ENCODE measurements at regions not wholly inside any gene's neighbourhood (a gene's known extent, or its start where the extent isn't known, plus 50 kb on each side); places are given as distances from the start of the nearest gene placed in this dataset.
"Not testable (repeated sequence)": the region's sequence is repeated elsewhere in the genome, so short reads cannot be mapped to it uniquely, and the experiment has no call there.

DNA sequence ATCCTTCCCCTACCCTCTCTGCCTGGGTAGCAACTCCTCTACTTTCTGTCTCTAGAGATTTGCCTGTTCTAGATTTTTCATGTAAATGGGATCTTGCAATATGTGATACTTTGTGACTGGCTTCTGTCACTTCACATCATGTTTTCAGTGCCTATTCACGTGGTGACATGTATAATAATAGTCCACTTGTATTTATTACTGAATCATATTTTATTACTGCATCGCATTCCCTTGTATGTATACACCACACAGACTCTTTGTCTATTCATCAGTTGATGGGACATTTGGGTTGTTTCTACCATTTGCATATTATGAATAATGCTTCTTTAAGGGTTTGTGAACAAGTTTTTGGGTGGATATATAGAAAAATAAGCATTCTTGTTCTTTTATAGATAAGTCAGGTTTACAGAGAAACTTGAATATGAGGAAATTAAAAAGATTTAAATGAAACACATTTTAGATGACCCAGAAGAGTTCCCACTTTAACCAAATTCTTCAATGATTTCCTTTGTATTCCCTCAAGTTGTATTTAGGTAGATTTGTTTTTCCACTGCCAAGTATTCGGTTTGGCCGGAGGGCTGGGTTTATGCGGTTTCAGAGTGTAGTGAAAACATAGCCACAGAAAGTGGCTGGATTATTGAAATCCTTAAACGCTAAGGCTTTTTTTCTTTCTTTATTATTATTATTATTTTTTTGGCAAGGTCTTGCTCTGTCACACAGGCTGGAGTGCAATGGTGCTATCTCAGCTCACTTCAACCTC, 178.7 kb upstream of the TMTC1 start:
- no peak for DNase-seq (ENCODE audit: low spot score)

DNA sequence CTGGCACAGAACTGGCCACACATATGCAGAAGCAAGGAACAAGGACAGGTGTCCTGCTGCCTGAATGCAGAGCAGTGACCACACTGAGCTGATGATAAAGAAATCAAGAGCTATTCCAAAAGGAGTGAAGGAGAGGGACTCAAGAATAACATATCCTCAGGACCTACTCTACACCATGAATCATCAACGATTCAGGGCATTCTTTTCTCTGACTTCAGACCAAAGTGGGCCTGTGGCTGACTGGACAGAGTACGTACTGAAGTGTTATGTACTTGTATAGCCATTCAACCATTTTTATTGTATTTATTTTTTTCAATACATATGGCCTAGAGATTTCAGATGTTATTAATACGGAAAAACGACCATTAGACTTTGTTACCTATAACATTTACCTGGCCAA, 177.5 kb upstream of the TMTC1 start:
- no peak for DNase-seq (ENCODE audit: low spot score)

DNA sequence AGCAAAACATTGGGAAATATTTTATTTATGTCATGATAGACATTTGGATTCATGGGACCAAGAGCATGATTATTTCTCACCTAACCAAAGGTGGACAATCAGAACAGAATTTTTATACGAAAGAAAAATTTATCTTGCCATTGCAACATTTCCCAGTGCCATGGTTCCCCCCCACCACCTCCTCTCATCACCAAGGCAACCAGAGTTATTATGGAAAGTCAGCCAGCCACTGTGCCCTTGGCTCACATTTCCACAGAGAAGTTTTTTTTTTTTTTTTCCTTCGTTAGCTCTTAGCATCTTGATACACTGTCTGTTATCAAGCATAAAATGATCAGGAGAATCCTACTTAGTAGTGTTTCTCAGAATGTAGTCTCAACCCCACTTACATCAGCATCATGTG, 176.4 kb upstream of the TMTC1 start:
- no peak for DNase-seq (ENCODE audit: low spot score)

DNA sequence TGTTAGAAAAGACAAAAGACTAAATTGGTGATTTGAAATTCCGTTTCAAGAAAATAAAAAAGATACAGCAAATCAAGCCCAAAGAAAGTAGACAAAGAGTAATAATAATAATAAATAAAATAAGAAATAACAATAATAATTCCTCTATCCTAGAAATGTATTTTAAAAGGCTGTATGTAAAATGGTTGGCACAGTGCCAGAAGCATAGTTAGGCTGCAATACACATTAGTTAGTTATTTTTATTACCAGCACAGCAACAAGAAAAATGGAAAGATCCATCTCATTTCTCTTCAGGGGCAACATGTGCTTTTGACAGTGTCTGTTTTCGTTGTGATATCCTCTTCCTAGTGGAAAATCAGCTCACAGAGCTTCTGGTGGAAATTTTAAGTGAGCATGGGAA, 174.1 kb upstream of the TMTC1 start:
- DNase-seq (ENCODE audit: low spot score) = peak; percentile 16

DNA sequence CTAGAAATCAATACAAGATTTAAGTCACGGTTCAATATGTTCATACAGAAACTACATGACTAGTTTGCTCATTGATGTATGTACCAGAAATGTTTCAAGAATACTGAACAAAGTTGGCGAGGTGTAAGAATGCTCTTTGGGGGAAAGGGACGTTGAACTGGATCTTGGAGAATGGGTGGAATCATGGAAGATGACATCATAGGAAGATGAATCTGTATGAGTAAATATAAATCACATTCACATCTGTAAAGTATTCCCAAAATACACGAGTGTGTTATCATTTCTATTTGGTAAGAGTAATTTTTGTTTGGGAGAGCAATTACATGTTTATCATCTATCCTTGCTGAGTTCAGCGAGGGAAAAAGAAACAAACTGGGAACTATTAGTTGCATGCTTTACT, 162.2 kb upstream of the TMTC1 start:
- DNase-seq (ENCODE audit: low spot score) = no peak

DNA sequence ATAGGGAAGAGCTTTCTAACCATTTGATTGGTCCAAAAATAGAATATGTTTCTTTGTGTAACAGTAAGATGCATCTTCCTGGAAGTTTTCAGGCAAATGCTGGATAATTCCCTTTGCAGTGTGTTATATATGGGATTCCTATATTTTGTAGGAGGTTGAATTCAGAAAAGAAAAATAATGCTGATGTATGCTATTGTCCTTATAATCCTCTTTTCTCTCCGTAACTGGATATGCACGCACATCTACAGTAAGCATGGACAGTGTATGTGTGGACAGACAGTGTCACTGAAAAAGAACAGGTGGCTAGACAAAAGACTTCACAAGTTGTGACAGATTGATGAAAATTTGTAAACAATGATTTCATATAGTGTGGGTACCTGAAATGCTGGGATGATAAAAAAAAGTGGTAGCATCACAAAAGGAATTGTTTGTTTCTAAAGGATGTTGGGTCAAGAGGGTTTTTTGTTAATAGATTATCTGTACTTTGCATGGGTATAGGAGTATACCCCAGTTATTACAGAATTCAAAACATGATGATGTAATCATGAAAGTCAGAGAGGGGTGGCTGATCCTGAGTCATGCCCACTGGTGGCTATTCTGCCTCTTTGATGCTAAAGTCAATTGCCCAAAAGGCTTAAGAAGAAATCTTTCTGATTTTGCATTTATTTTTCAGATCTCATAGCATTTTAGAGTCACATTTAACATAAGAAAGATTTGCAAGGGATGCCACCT, 160.7 kb upstream of the TMTC1 start:
- no peak for DNase-seq (ENCODE audit: low spot score)

DNA sequence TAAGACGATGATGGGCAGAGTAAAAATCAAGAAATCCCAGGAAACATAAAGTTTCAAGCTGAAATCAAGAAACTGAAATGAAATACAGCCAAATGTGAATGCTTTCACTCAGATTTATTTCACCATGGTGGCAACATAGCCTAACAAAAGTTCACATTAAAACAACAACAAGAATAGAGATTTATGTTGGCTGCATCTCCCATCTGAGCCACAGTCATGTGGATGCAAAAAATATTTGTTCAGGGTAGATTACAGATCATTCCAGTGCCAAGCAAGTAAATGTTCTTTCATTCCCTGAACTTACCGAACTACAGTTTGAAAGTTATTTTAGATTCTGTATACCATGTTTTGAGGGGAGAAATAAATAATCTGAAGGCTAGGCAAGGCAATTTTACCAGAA, 159.9 kb upstream of the TMTC1 start:
- no peak for DNase-seq (ENCODE audit: low spot score)

DNA sequence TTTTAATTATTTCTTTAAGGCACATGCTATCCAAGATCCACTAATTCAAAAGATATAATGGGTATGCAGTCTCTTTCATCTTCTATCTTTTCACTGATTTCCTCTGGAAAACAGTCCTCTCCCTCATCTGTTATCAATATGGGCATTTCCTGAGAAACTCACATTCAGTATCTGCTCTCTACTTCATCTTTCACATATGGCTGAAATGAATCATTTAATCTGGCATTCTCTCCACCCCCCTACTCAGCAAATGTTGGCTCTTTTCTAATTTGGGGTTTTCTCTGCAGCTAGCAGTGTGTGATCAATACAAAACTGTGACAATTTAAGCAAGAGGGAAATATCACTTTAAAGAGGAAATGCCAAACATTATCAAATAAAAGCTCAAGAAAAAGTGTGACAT, 157.1 kb upstream of the TMTC1 start:
- no peak for DNase-seq (ENCODE audit: low spot score)

DNA sequence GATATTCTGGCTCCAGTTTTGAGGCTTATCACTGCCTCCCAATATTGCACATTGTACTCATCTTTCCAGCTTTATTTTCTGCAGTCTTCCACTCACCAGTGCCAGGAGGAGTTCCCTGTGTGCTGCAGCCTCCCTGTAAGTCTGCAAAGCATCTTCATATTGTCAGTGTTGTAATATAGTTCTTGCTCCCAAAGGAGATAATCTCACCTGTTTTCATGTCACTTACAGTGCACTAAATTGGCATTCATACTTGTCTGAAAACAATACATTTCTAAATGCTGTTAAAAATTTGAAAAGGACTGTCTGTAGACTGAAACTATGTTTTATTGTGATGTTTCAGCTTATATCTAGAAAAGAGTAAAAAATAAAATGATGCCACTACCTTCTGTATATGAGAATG, 146.8 kb upstream of the TMTC1 start:
- no peak for DNase-seq (ENCODE audit: low spot score)

DNA sequence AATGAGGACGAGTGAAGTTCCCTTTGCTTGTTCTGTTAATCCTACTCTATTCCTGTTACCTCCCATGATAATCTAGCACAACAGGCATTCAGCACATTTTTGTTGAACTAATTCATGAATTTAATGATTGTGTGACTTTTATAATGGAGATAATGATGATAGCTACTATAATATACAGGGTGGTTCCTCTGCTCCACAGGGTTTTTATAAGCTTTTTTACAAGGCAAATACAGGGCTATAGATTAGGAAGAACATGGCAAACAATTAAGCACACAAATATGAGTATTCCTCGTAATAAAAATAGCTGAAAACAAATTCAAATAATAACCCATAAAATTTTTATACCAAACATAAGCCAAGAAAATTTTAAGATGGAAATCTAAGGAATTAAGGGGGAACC, 145.6 kb upstream of the TMTC1 start:
- DNase-seq (ENCODE audit: low spot score) = no peak

DNA sequence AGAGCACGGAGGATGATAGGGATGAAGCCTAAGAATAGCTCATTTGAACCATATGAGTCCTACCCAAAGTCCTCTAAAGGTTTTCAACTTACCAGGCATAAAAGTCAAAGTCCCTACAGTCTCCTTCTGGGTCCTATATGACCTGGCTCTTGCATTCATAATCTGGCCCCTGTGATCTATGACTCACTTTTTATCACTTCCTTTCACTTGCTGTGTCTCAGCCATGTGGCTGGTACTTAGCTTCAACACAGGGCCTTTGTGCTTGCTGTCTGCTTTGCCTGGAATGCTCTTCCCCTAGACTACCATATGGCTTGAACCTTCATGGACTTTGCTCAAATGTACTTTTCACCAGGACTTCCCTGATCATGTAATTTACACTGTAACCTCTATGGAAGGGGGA, 137.6 kb upstream of the TMTC1 start:
- DNase-seq (ENCODE audit: low spot score) = peak; percentile 56

DNA sequence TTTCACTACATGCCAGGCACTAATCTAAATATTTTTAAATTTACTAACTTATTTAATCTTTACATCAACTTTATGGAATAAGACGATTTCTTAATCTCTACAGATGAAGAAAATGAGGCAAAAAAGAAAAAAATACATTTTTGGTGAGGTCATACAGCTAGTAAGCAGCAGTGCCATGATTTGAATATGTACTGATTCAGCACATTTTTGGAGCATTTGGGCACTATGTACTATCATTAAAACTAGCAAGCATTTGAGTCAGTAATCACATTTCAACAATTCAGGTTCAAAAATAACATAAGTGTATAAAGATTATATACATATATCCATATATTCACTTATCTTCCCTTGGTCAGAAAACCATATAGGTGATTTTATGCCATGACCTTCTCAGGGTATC, 124.4 kb upstream of the TMTC1 start:
- DNase-seq (ENCODE audit: low spot score) = no peak

DNA sequence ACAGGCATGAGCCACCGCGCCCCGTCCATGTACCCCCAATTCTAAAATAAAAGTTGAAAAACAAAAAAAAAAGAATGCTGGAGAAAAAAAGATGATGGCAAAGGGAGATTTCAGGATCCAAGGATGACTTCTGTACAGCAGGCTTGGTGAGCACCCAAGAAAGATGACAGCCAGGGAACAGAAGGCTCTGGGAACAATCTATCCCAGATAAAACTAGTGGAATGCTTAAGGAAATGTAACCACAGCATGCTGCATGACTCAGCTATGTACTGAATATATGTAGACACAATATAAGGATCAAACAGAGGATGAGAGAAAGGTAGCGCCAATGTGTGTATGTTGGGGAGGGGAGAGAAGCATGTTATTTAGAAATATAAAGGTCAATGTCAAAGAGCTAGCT, 123.7 kb upstream of the TMTC1 start:
- DNase-seq (ENCODE audit: low spot score) = no peak

DNA sequence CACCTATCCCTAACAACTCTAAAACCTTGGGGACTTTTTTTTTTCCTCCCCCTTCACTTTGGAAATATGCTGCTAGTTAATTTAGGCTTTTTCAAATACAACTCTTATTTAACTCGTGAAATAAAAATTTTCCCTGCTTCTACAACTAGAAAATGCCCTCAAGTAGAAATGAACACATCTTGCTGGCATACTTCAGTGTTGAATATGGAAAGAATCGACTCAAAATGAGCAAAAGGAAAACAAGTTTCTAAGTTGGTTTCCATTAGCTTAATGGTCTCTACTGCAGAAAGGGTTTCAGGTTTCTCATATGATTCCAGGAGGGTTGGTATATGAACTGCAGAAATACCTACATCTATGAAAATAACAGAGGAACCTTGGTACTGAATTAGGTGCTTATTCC, 118.3 kb upstream of the TMTC1 start:
- no peak for DNase-seq (ENCODE audit: low spot score)

DNA sequence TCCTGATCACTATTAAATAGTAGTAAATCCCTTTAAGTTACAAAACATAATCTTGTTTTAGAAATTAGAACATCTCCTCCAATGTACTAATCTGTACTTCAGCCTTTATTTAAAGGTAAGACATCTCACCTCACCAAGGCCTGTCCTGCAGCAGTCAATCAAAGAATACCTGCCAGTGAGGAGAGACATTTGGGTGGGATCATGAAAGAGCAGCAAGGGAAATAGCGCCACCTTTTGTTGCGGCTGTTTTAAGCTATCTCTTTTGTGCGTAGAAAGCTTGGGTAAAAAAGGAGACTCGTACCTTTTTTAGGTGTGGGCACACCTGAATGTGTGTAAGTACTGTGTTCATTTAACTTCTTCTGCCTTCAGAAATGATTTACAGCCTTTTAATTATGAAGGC, 117.8 kb upstream of the TMTC1 start:
- DNase-seq (ENCODE audit: low spot score) = no peak

DNA sequence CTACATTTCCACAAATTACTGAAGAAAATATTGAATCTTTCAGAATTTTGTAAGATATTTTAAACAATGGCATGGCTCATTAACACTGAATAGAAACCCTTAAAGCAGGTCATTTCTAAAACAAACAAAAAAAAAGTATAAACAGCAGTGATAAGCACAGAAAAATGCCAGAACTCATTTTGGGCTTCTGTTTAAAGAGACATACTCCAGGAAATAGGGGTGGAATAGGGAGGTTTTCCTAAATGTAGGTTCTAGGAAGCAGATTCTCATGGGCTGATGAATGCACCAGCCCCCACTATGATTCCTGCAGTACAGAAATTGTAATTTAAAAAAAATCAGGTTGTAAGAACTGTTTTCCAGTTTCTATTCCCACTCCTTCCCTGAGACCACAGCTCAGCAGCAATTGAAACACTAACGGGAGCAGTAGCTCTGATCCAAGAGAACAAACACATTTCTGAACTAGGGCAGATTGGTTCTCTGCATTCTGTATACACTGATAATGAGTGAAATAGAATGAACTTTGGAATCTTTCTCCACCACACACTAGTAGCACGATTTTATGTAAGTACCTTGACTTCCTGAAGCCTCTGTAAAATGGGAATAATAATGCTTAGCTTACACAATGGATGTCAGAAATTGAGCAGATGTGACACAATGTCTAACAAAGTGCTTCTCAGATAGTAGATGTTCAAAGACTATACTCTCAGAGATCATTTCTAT, 115.6 kb upstream of the TMTC1 start:
- DNase-seq (ENCODE audit: low spot score) = no peak

DNA sequence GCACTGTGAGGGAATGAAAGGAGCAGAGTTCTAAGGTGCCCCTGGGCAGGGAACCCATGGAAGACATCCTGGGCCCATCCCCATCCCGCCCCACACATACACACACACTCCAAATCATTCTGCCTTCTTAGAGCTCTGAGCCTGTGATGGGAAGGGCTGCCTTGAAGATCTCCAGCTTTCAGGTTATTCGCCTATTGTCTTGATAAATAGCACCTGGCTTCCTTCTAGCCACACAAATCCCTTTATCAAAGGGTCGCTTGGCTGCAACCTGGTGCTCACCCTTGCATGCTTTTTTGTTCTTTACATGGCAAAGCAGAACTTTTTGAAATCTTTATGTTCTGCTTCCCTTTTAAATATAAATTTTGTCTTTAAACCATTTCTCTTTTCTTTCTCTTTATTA, 112.2 kb upstream of the TMTC1 start:
- no peak for DNase-seq (ENCODE audit: low spot score)

DNA sequence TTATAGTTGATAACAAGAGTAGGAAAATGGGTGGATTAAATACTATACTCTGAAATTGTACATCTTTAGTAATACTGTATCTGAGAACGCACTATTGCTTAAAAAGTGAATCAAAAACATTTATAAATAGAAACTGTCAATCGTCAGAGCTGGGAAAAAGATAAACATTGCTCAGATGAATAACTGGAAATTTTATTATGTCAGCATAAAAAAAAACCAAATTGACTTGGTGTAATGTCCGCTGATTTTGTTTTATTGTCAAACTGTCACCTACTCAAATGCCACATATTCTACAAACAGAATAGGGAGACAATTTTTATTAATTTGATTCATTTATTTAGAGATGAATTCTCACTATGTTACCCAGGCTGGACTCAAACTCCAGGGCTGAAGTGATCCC, 109.3 kb upstream of the TMTC1 start:
- DNase-seq (ENCODE audit: low spot score) = no peak

DNA sequence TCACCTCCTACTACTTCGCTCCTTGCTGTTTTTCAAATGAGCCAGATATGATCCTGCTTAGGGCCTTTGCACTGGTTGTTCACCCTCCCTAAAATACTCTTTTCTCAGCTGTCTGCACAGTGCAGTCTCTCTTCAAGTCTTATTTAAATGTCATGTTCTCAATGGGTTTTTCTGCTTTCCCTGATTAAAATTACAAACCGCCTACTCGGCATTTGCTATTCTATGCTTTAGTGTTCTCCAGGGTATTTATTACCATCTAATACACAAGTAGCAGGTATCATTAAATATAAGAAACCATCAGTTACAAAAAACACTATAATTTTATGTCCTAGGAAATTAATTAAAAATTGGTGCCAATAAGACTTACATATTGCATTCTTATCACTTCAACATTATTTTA, 108.0 kb upstream of the TMTC1 start:
- no peak for DNase-seq (ENCODE audit: low spot score)

DNA sequence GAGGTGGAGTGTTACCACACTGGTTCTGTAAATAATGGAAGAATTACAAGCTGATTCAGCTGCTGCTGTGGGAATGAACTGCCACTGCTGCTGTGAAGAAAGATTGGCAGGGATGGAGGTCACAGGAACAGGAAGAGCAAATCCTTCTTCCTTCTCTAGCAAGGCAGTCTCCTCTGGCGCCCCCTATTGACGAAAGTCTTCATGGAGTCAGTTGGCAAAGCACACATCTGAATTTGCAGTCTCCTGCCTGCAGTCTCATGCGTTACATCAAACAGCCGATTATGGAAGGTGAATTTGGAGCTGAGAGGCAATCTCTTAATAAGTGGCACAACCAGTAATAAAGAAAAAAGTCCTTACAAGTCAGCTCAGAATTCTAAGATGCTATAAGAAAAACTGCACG, 106.0 kb upstream of the TMTC1 start:
- DNase-seq (ENCODE audit: low spot score) = peak; percentile 70

DNA sequence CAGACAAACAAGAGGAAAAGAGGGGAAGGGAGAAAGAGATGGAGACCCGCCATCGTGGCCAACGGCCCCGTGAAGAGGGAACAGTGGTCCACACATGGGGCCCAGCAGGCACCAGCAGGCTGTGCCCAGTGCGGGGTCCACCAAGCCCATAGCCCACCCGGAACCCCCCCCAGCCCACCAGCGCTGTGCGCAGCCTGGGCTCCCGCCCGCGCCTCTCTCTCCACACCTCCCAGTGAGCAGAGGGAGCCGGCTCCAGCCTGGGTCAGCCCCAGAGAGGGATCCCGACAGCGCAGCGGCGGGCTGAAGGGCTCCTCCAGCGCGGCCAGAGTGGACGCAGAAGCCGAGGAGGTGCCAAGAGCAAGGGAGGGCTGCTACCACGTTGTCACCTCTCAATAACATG, 105.0 kb upstream of the TMTC1 start:
- DNase-seq (ENCODE audit: low spot score) = no peak

DNA sequence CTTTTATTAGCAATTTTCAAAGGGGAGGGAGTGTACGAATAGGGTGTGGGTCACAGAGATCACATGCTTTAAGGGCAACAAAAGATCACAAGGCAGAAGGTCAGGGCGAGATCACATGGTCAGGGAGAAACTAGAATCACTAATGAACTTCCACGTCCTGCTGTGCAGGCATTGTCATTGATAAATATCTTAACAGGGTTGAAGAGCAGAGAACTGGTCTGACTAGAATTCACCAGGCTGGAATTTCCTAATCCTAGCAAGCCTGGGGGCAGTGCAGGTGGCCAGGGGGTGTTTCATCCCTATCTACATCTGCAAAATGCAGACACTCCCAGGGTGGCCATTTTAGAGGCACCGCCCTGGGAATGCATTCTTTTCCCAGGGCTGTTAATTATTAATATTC, 101.2 kb upstream of the TMTC1 start:
- not testable (repeated sequence) for DNase-seq (ENCODE audit: low spot score)

All from HT-29 (cell line).